HTR-8/SVneo (cell line): ENCODE measurements at regions not wholly inside any gene's neighbourhood (a gene's known extent, or its start where the extent isn't known, plus 50 kb on each side); places are given as distances from the start of the nearest gene placed in this dataset.

Source experiments
- DNase-seq: peaks from one replicate; pipeline ENCODE4 v3.0.0; 2011; ENCODE audit warnings: low spot score, mixed read lengths; ENCODE audit not compliant: insufficient read length
- FAIRE-seq: peaks from 2 replicates; lab custom pipeline; 2011; peaks lifted over from hg19 to GRCh38; lab: Jason Lieb, UNC

DNA sequence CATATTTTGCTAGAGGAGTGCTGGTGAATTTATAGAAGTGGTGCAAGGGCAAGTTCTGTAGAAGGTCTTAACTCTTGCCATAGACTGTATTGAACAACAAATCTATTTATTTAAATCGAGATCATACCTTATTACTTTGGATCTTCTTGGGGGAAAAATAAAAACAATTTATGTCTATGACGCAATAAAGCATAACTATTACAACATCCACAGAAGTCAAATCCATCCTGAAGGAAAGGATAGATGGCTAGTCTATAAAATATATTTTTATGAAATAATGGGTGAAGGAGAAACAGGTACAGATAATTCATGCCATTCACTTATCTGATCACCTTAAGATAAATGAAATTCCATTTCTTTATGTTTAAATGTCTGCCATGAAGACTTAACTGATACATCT lies 1168.8 kb upstream of the AGA start:
- FAIRE-seq (no peak), DNase-seq (no peak)

DNA sequence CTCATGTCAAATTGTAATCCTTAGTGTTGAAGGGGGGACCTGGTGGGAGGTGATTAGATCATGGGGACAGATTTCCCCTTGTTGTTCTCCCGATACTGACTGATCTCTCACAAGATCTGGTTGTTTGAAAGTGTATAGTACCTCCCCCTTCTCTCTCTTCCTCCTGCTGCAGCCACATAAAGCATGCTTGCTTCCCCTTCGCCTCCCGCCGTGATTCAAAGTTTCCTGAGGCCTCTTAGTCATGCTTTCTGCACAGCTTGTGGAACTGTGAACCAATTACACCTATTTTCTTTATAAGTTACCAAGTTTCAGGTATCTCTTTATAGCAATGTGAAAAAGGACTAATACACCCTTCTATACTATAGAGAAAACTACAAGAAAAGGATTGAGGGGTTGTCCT lies 1170.5 kb upstream of the AGA start:
- DNase-seq, result no peak
- no peak for FAIRE-seq

DNA sequence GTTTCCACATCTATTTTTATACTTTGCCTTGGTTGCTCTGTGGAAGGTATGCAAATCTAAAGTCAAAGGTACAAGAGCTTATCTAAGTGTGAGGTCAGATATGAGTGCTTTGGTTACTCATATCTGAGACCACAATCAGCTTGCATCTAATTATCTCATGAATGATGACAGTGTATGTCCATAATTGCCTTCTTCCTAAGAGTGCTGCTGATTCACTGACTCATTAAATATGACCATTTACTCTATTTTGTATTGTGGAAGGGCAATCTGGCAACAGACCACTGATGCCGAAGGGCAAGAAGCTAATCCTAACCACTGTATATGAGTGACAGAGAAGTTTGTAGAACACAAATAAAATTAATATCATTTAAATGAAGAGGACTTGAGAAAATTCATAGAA lies 1190.2 kb upstream of the AGA start:
- FAIRE-seq, result no peak
- DNase-seq, result no peak

DNA sequence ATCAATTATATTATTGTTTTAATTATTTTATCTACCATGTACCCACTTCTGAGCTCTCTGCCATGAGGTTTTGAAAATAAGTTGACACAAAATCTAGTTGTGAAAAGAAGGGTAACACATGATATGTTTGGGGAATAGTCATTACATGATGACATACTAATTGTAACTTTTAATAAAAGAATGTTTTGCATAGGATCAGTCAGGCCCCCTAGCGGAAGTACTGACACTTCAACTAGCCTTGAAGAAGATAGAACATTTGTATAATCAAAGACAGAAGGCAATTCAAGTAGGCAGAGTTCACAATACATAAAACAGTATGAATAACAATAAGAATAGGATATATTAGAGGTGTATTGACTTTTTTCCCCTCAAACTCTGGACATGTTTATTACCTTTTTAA lies 1191.0 kb upstream of the AGA start:
- DNase-seq (no peak), FAIRE-seq (no peak)

DNA sequence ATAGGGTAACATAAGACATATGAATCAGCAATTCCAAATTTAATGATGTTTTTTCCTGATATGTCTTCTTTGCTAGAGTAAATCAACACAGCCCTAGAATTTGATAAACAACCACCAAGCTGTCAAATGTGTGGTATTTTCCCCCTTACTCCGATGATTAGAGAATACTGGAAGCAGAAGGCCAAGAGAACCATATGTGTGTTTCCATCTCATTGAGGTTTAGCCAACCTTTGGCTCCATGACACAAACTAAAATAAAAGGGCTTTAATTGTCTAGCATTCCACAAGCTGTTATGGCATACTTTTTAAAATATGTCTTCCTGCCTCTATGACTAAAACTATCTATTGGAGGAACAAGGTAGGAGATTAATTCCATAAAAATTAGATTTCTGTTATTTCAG lies 1222.4 kb upstream of the AGA start:
- DNase-seq (no peak), FAIRE-seq (no peak)

DNA sequence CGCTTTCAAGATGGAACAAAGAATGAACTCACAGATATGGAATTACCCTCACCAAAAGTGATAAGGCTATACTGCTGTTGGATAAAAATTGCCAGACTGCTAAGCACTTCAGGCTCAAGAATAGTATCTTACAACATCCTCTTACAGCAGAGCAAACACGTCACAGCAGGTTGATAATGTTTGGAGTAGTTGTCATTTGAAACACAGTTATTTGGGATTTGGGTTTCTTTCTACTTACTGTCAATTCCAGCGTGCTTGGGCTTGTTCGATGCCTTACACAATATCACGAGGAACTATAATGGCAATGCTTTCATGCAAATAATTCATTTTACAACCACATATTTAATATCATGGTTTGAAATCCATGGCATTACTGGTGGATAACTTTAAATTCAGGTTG lies 1223.7 kb upstream of the AGA start:
- FAIRE-seq (no peak), DNase-seq (no peak)

DNA sequence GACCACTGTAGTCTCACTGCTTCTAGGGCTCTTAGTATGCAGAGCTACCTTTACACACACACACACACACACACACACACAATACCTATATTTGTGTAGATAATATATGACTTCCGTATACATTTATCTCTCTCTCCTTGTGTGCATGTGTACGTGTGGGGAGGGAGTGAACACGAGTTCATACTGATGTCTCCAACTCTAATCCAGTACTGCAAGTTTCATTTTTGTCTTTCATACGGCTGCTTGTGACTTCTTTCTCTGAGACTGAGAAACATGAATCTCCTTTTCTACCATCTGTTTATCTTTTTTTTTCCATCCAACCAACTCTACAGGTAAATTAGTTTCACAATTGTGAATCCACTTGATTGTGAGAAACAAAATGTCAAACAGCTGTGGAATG lies 1229.5 kb upstream of the AGA start:
- FAIRE-seq, result no peak
- no peak for DNase-seq

DNA sequence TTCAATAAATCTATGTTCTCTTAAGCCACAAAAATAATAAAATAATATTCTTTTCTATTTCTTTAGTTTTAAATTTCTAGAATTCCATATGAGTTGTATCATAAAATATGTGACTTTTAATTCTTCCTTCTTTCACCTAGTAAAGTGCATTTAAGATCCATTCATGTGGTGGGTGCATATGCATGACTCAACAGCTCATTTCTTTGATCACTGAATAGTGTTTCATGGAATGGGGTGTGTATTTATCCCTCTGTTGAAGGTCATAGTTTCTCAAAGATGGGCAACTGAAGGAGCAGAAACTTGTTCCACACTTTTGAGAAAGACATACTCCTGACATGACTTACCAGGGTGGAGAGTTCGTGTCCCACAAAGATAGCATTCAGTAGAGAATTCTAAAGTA lies 1230.3 kb upstream of the AGA start:
- FAIRE-seq, result no peak
- DNase-seq, result no peak

DNA sequence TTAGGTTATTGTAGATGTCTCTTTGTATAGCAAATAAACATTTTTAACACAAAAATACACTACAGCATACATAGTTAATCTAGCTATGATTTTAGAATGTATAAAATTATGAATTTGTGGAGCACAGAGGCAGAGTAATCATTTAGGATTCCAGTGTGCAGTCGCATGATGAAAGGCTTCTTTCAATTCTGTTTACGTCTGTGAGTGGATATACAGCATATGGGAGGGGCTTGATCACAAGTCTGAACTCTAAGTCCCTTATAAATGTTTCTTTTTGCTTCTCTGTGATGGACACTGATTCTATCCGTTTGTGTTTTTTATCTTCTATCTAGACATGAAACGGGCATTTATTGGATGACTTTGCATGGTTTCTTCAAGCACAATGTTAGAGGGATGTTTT lies 1239.6 kb upstream of the AGA start:
- FAIRE-seq (no peak), DNase-seq (no peak)

DNA sequence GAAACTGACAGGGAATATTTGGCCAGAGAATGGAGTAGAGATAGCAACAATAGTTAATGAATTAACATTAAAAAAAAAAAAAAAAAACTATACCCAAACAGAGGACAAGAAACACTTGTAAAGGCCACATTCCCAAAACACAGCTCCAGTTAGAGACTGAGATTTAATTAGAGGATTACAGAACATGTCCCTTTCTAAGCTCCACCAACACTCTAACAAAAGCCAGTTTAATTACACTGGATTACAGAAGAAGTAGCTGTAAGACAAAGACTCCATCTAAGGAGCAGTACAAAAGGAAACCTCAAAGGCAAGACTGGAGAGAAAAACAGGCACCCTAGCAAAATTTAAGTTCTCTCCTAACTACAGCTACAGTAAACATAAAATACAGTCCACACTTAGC lies 1247.7 kb upstream of the AGA start:
- DNase-seq (no peak), FAIRE-seq (no peak)

DNA sequence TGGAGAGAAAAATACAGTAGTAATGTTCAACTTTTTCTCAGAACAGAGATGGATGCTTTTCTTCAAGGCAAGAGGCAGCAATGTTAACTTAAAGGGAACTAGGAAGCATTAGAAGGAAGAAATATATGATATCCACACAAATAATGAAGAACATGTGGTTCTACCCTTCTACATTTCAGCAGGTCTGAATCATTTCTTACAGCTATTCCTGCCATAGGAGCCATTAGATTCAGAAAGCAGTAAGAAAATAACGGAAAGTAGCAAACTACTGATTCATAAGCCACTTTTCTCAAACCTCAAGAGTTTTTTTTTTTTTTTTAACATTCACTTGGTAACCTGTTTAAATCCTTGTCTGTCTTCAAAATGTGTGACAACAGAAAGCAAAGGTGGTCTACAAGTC lies 1251.6 kb upstream of the AGA start:
- FAIRE-seq, result no peak
- no peak for DNase-seq

DNA sequence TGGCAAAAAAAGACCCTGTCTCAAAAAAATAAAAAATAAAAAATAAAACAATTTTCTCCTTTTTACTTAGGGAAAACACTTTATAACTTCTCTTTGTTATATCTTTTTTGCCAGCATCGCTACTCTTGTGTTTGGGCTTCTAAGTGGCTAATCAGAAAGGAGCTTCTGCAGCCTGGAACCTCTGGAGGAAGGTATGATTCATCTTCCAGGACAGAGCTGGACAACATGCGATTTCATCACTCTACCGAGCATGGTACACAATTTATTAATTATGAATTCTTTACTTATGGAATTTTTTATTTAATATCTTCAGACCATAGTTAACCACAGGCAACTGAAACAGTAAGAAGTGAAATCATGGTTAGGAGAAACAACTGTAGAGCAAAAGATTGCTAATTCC lies 1254.3 kb upstream of the AGA start:
- FAIRE-seq, result no peak
- no peak for DNase-seq

DNA sequence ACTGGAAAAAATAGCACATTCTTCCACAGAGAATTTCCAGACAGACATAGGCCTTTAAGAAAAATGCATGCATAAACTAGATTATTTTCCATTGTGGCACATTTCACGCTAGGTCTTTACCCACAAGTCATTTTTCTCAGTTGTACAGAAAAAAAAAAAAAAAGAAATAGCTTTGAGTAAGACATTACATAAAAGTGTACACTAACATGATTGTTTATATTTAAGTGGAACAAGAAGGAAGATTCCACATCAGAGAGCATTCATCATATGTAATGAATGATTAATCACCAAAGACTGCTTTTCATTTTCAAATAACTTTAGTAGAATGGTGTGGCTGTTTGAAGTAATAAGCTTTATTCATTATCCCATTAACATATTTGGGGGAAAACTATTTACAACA lies 1270.2 kb upstream of the AGA start:
- FAIRE-seq (no peak), DNase-seq (no peak)

DNA sequence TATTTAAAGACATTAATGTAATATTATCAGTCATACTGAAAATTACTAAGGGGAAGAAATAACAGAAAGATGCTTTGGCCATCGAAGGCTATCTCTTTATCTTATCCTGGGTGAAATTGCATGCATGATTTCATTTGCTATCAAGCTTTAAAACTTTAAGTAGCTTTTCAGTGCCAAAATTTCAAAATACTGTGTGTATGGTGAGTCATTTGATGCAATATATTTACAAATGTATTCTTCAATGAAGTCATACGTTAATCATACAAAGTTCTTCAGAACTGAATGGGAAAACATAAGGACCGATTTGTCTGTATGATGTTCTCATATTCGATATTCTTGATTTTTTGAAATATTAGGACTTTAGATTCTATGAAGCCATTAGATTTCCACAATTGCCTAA lies 1295.8 kb upstream of the AGA start:
- DNase-seq, result no peak
- no peak for FAIRE-seq

DNA sequence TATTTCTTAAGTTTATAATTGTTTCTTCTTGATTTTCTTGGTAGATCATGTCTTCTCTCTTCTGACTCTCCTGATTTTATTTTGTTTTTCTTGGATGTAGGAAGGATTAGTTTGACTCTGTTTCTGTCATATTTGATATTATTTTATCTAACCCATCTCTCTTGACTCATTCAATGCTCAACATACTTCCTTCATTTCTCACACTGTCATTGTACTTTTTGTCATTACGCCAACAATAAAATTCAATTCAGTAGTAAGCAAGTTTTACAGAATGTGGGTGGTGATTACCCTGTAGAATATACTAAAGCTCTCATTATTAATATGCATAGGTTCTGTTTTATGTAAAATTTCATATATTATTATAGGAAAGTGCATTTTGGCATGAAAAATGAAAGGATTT lies 1303.0 kb upstream of the AGA start:
- DNase-seq (peak; percentile 7), FAIRE-seq (no peak)

DNA sequence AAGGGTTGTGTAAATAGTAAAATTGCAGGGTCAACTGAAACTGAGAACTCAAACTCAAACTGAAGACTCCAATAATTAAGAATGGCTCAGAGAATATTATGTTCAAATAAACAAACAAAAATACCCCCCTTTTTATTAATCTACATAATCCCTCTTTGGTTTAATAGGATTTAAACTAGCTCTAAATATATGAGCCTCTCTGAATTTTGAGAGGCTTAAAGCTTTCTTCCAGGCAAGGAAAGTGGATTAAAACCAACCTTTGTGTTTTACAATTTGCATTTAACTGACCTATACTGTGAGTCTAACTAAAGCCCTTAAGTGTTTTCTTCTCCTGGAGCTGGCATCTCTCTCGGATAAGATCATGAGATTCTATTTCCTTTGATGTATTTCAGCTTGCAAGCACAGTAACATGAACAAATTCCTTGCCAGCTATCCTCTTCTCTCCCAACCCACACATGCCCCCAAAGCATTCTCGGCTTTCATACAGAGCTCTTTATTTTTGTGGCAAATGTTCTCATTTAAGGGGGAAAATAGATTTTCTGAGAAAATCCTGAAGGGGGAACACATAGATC lies 1310.8 kb upstream of the AGA start:
- FAIRE-seq (no peak), DNase-seq (no peak)

DNA sequence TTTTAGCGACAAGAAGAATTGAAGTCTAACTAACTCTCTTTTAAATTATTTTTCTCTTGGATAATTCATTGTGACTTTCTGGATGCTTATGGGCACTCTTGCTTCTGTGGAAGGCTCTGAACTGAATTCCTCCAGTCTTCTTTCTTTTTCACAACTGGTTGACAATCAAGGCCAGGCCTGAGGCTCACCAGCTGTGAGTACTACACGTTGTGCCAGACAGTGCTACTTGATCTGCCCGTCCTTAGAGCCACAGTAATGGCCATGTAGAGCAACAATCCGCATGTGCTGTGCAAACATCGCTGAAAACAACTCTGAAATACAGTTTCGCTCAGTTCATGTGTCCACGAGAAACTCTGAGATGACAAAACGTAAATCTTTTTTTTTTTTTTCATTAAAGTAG lies 1336.3 kb upstream of the AGA start:
- DNase-seq (no peak), FAIRE-seq (no peak)

DNA sequence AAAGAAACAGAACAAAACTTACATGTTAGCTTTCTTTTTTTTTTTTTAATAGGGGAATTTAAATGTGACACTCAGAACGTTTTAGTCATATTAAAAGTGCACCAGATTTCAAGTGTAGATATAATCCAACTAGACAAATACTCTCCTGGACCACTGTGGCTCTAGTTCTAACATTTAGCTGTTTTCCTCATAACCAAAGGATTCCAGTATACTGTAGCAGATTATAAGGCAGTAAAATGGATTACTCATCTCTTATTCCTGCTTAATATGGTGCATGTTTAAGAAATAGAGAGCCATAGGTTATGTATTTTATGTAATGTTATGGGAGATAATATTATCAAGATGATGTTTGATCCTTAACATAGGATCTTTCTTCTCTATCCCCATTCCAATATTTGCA lies 1339.5 kb upstream of the AGA start:
- FAIRE-seq, result no peak
- no peak for DNase-seq

DNA sequence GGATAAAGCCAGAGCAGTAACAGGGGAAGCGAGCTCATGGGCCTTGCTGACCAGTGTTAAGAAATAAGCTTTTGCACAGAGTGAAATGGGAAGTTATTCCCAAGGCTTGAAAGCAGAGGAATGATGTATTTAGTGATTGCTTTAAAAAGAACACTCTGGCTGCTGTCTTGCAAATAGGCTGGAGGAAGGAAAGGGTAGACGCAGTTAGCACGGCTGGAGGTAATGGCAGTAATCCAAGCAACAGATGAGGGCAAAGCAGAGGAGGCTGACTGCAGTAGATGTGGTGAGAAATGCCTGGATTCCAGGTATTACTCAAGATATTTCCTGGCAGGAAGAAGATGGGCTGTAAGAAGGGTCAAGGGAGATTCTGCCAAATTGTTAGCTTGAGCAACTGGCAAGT lies 1342.3 kb upstream of the AGA start:
- DNase-seq (no peak), FAIRE-seq (no peak)

DNA sequence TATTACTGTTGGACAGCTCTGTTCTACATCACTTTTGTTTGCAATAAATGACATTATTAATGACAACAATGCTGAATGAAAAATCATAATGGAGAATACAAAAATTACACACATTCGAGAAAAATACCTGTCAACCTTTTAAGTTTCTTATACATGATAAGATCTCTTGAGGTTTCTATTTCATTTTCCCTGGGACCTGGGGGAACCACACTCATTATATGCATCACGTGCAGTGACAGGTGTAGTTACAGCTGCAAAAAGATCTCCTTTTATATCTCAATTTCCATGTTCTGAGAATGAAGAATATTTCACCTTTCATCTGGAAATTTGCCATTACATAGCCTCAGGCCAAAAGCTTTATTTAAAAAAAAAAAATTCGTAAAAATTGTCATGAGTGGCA lies 1347.0 kb upstream of the AGA start:
- FAIRE-seq, result no peak
- DNase-seq, result no peak

DNA sequence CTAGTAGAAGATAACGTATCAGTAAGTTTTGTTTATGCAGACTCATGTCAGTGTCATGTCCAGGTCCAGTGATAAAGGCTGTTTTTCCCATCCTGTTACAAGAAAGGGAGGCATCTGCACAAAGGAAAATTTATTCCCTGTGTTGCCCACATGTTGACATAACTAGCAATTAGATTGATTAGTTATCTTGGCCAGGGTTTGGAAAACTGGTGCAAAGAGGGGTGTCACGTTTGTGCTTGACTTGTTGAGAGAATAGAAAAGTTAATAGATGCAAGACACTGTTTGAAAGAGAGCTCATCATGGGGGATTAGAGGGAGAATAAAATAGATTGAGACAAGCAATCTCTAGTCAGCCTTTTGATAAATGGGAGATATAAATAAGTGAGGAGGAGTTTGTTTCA lies 1357.0 kb upstream of the AGA start:
- FAIRE-seq (no peak), DNase-seq (no peak)

DNA sequence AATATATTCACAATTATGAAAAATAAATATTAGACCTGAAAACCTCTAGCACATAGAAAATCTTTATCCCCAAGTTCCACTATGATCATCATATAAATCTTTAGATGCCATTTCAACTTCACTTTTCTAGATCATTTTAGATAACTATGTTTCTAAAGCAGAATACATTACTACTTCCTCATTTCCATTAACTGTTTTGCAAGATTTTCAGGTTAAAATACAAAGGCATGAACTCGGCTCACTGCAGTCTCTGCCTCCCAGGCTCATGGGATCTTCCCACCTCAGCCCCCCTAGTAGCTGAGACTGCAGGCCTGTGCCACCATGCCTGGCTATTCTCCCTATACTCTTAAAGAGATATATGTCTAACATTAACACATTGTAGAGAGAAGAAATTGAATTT lies 1365.9 kb upstream of the AGA start:
- FAIRE-seq (no peak), DNase-seq (no peak)

DNA sequence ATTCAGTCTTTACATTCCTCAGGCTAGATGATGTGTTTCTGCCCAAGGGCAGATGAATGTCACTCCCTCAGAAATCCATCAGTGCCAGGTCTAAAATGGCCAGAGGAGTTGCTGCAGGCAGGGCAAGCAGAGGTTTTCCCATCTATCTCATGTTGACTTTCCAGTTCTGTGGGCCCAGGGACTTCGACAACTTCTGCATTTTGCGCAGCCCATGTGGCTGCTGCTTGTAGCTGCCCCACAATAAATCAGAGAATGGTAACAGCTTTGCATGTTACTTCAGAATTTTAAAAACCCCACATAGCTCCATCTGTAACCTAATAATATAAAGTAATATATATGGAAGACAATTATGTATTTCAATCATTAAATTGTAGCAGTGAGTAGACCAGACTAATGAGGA lies 1367.7 kb upstream of the AGA start:
- no peak for DNase-seq
- no peak for FAIRE-seq
